ENCODE measurements at regions not wholly inside any gene's neighbourhood (a gene's known extent, or its start where the extent isn't known, plus 50 kb on each side); places are given as distances from the start of the nearest gene placed in this dataset.

- Mint-ChIP-seq H3K27ac (no peak overlapping the region), H3K9me3 (no peaks in the 10 kb centered on the region), H3K36me3 (ENCODE audit: low read depth) (no peaks in the 10 kb centered on the region), H3K4me3 (no peak overlapping the region), H3K4me1 (ENCODE audit: low read depth) (no peaks in the 10 kb centered on the region), H3K27me3 (no peaks in the 10 kb centered on the region)
- no peak for ATAC-seq
- CTCF ChIA-PET = no interaction called here
- POLR2A ChIA-PET = no interaction called here
- intact Hi-C loops (cut with micrococcal nuclease) = no loop called here
- no peak for TF ChIP-seq CTCF (IDR thresholded peaks at IDR 0.05)
- no peak for DNase-seq
These were observed 423.0 kb upstream of the KIF2A start for GRCh38 chr5:61882901-61883500.

GRCh38 chr5:61884252-61884855 is 421.7 kb upstream of the KIF2A start:
- Mint-ChIP-seq H3K9me3 (no peaks in the 10 kb centered on the region), H3K4me1 (ENCODE audit: low read depth) (no peaks in the 10 kb centered on the region), H3K36me3 (ENCODE audit: low read depth) (no peaks in the 10 kb centered on the region), H3K27me3 (no peaks in the 10 kb centered on the region), H3K27ac (no peak overlapping the region), H3K4me3 (no peak overlapping the region)
- ATAC-seq (no peak), DNase-seq (no peak)
- intact Hi-C loops (cut with micrococcal nuclease) = no loop called here
- POLR2A ChIA-PET = no interaction called here
- no peak for TF ChIP-seq CTCF (IDR thresholded peaks at IDR 0.05)
- CTCF ChIA-PET = no interaction called here

- CTCF ChIA-PET = no interaction called here
- ATAC-seq (no peak), DNase-seq (no peak)
- Mint-ChIP-seq H3K27ac (no peak overlapping the region), H3K4me1 (ENCODE audit: low read depth) (no peaks in the 10 kb centered on the region), H3K27me3 (no peaks in the 10 kb centered on the region), H3K9me3 (peaks cover 2% of the 10 kb centered on the region), H3K4me3 (no peak overlapping the region), H3K36me3 (ENCODE audit: low read depth) (no peaks in the 10 kb centered on the region)
- POLR2A ChIA-PET = no interaction called here
- TF ChIP-seq CTCF (IDR thresholded peaks at IDR 0.05) = no peak
- intact Hi-C loops (cut with micrococcal nuclease) = no loop called here
These were observed 419.8 kb upstream of the KIF2A start for GRCh38 chr5:61886214-61886613.

- ChIA-PET POLR2A (no interaction called here), CTCF (no interaction called here)
- Mint-ChIP-seq H3K4me3 (no peak overlapping the region), H3K36me3 (ENCODE audit: low read depth) (no peaks in the 10 kb centered on the region), H3K9me3 (peaks cover 5% of the 10 kb centered on the region), H3K4me1 (ENCODE audit: low read depth) (no peaks in the 10 kb centered on the region), H3K27ac (no peak overlapping the region), H3K27me3 (no peaks in the 10 kb centered on the region)
- intact Hi-C loops (cut with micrococcal nuclease) = no loop called here
- DNase-seq (no peak), ATAC-seq (no peak)
- no peak for TF ChIP-seq CTCF (IDR thresholded peaks at IDR 0.05)
These were observed 418.7 kb upstream of the KIF2A start for GRCh38 chr5:61887271-61887670.

- ATAC-seq (no peak), DNase-seq (no peak)
- H3K36me3 Mint-ChIP-seq (ENCODE audit: low read depth) = no peaks in the 10 kb centered on the region
- no peaks in the 10 kb centered on the region for H3K27me3 Mint-ChIP-seq
- H3K4me3 Mint-ChIP-seq = no peak overlapping the region
- ChIA-PET CTCF (no interaction called here), POLR2A (no interaction called here)
- intact Hi-C loops (cut with micrococcal nuclease) = no loop called here
- no peak overlapping the region for H3K27ac Mint-ChIP-seq
- H3K4me1 Mint-ChIP-seq (ENCODE audit: low read depth) = no peaks in the 10 kb centered on the region
- no peak for TF ChIP-seq CTCF (IDR thresholded peaks at IDR 0.05)
- peaks cover 8% of the 10 kb centered on the region for H3K9me3 Mint-ChIP-seq
These were observed 412.0 kb upstream of the KIF2A start for GRCh38 chr5:61894046-61894445.

Measured in activated CD8-positive, alpha-beta T cell treated with anti-CD3 and anti-CD28 coated beads for 36 hours (primary cell).